NCI-H226 (cell line): ENCODE measurements at regions not wholly inside any gene's neighbourhood (a gene's known extent, or its start where the extent isn't known, plus 50 kb on each side); places are given as distances from the start of the nearest gene placed in this dataset.
A peak's percentile ranks its signal among the peaks of the same experiment; 100 is the strongest.
"Not testable (repeated sequence)": the region's sequence is repeated elsewhere in the genome, so short reads cannot be mapped to it uniquely, and the experiment has no call there.

Source experiments
- DNase-seq: peaks from one replicate; pipeline ENCODE4 v3.0.0-alpha.2; 2015

DNA sequence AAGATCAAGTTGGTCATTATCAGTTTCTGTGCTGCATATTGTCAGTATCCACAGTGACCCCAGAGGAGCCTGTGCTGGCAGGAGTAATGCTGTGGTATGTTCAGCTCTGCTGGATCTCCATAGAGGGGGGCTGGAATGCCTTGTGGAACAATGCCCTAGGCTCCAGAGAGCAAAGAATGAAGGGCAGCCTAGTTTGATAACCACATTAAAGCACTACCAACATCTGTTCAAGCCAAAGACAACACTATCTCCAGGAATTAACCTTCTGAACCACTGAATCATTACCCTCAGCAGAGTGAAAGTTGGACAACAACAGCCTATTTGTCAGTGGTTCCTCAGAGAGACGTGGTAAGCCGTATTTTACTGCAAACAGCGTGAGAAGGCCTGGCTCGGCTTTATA is 192.3 kb upstream of the CXorf66 start:
- DNase-seq, result peak; percentile 82

DNA sequence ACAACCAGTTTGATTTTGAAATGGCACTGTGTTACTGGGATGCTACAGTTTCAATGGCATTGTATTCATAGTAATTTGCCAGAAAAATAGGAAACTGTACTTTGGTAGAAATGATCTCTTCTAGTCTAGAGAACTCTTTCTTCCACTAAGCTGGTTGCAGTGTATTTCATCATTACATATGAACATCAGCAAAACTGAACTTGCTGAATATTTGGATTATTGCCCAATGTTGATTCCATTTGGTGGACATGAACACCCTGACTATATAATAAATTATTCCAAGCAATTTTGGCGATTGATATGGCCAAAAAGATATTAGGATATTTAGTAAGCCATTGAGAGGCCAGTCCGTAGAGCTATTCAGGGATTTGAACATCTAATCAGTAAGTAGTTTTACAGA is 191.8 kb upstream of the CXorf66 start:
- DNase-seq, result no peak

DNA sequence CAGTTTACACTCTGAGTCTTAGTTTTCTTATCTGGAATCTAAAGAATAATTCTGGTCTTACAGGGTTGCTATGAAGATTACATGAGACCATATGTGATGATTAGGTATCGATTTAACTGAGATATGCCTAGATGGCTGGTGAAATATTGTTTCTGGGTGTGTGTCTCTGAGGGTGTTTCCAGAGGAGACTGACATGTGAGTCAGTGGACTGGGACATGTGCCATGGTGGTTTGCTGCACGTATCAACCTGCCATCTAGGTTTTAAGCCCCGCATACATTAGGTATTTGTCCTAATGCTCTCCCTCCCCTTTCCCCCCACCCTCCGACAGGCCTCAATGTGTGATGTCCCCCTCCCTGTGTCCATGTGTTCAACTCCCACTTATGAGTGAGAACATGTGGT is 186.0 kb upstream of the CXorf66 start:
- no peak for DNase-seq

DNA sequence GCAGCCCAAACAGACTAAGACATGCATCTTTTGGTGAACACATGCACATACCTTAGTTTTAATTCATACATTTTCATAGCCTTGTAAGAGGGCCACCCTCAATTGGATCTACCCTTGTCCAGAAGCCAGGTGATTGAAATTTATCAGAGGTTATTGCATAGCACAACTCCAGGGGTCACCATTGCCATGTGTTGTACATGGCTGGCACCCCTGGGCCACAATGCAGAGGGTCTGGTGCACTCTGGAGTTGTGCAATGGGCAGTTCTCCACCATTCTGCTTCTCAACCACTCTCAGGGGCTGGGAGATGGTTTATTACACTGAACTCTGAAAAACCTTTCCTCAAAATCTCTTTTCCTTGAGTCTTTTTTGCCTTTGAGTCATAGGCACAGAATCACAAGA is 184.4 kb upstream of the CXorf66 start:
- DNase-seq, result no peak

DNA sequence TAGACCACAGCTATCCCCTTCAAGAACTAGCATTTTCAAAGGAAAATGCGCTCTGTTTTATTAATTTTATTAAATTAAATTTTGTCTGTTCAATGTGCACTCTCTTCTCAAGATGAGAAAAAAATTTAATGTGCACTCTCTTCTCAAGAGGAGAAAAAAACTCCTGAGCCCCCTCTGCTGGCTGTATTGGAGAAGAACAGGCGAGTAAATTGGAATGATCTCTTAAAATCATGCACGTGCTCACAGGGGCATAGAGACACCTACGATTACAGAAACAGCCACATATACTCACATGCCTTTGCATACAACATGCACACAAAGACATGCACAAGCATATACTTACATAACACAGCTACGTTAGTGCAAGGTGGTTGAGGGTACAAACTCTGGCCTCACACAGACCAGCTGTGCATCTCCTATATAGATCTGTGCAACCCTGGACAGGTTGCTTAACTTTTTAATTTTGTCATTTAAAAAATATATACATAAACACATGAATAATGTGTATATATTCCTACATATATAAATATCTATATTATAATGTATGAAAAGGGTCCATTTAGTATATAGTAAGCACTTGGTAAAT is 176.2 kb upstream of the CXorf66 start:
- DNase-seq, result no peak

DNA sequence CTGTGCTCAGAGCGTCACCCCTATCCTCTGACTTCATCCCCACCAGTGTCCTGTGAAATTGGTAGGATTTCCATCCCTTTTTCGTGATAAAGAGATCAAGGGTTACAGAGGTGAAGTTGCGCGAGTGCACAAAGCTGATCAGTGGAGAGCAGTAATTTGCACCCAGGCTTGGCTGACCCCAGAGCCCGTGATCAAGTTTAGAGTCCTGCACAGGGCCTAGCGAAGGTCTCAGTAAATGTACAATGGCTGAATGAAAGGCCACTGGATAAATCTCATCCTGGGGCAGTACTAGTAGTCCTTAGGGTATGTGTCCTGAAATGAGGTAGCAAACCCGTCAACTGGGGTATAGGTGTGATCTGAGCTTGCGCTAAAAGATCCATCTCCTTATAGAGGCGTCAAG is 173.2 kb upstream of the CXorf66 start:
- DNase-seq, result not testable (repeated sequence)

DNA sequence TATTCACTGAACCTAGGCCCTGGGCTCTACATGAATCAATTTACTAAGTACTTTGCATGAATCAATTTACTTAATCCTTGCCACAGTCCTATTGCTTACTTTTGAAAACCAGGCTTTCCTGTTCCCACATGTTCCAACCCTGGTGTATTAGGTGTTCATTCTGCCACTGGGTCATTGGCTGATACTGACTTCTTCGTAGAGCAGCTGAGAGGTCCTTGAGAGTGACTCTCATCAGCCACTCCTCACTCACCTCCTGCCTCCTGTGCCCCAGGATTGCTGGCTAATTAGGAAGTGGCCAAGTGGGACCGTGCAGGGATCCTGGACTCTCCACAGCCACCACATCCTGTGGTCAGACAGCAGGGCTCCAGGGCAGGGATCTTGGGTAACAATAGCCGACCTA is 172.7 kb upstream of the CXorf66 start:
- DNase-seq, result not testable (repeated sequence)

DNA sequence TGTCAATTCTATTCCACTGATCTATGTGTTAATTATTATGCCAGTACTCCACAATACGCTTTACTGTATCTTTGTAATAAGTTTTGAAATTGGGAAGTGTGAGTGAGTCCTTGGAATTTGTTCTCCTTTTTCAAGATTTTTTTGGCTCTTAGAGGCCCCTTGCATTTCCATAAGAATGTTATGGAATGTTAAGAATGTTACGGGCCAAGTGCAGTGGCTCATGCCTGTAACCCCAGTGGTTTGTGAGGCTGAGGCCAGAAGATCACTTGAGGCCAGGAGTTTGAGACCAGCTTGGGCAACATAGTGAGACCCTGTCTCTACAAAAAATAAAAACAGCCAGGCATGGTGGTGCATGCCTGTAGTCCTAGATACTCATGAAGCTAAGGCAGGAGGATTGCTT is 167.6 kb upstream of the CXorf66 start:
- no peak for DNase-seq

DNA sequence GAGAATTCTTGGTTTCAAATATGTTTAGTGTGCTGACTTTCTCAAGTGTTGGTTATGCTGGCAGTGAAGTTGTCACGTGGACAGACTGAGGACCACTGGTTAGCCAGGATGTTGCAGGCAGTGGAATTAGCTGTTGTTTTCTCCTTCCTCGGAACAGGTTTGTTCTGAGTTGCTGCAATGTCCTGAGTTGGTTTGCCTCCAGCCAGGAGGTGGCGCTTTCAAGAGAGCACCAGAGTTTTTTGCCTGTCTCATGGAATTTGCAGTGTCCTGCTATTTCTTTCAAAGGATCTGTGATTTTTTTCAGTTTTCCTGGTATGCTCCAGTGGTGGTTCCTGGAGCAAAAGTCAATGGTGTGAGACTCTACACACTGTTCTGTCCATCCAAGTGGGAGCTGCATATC is 158.1 kb upstream of the CXorf66 start:
- peak; percentile 1 for DNase-seq

DNA sequence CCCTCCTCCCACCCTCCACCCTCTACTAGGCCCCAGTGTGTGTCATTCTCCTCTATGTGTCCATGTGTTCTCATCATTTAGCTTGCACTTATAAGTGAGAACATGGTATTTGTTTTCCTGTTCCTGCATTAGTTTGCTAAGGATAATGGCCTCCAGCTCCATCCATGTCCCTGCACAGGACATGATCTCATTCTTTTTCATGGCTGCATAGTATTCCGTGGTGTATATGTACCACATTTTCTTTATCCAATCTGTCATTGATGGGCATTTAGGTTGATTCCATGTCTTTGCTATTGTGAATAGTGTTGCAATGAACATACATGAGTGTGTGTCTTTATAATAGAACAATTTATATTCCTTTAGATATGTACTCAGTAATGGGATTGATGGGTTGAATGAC is 148.7 kb upstream of the CXorf66 start:
- not testable (repeated sequence) for DNase-seq

DNA sequence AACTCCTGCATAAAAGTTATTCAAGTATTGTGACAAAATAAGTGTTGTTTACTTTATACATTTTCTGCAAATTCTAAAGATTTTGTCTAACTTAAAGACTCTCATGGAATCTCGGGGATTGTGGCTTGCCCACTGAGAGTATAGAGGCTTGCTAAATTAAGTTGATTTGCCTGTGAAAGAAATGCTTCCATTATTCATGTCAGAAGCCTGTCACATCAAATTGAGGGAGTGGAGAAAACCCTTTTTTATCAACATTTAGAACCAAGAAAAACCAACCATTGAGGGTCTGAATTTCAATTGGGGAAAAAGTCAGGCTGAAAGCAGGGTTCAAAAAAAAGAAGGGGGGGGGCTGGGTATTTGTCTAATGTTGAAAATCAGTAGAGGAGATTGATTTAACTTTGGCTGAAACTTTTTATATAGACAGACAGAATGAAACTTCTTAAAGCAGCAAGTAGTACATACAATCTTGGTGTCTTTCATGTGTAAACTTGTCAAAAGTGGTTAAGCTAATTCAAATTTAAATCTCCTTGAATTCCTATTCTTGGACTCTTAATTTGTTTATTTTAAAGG is 144.8 kb upstream of the CXorf66 start:
- DNase-seq, result no peak

DNA sequence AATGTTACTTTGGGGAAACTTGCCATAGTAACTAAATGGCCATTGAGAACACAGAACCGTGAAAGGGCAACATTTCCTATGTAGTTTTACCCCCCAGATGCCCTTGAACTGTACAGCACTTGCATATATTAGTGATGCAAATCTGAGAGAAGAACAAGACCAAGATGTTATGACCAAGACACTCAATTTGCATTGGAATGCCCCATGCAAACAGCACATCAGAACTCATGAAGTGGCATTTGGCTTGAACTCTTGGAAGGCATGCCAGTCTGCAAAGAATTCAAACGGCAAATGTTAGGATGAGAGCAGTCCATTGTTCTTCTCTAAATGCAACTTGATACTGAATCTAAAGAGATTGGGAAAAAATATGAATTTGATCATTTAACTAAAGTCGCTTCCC is 139.4 kb upstream of the CXorf66 start:
- no peak for DNase-seq

DNA sequence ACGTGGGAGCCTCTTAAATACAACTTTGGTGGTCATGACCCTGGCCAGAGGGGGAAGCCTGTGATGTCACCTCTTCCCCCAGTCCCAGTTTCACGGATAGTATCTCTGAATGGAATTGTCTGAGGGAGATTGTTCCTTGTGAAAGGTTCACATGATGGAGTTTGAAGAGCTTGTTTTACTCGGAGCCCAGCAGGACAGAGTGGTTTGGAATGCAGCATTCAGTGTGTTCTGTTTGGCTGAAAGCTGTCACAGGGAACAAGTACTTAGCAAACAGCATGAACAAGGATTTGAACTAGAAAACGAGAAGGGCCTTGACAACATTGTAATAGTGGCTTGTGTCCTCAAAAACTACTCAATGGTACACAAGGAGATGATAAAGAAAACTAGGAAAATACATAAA is 133.9 kb upstream of the CXorf66 start:
- DNase-seq, result no peak

DNA sequence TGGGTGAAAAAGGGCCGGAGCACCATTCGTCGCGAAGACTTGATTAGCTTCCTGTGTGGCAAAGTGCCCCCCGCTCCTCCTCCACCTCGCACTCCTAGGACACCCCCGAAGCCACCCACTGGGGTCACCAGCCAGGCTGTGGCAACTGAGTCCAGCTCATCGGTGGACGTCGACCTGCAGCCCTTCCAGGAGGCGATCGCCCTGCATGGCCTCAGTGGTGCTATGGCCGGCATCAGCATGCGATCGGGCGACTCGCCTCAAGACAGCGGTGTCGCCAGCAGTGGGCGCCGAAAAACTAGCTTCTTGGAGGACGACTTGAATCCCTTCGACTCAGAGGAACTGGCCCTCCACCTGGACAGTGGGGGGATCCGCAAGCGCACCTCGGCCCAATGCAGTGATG is 126.8 kb upstream of the CXorf66 start:
- no peak for DNase-seq

DNA sequence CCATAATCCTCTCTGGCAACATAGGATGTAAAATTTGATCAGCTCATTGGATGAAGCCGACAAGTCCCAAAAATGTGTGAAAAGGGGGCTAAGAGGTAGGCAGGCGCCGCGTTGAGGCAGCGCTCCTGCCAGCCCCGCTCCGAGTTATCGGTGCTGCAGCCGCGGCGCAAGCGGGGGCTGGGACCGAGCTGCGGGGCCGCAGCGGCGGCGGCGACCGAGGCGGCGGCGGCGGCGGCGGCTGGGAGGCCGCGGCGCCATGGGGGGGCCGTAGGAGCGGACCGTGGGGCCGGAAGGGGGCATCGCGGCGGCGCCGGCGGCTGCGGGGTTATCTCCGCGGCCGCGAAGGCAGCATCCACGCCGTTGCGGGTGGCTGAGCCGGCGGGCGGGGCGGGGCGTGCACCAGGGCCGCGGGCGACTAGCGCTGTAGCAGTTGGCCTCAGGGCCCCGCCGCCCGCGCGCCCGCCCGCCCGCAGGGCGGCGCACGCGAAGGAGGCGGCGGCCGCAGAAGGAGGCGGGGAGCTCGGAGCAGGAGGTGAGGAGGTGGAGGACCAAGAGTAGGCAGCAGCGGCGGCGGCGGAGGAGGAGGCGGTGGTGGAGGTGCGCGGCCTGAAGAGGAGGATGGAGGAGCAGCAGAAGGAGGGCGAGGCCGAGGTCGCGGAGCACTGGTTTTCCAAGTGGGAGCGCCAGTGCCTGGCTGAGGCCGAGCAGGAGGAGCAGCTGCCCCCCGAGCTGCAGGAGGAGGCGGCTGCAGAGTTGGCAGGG is 126.0 kb upstream of the CXorf66 start:
- DNase-seq, result no peak

DNA sequence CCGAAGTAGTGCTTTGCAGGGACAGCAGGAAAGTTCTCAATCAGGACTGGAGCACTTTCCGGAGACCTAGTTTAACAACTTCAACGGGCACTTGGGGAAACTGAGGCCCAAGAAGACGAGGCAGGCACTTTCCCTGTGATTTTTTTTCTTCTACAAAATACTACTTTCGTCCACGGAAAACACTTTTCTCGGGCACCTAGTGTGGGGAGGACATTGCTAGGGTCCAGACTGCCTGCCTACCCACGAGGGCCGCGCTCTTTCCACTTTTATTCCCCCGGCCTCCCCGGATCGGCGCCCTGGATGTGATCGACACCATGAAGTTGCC is 125.4 kb upstream of the CXorf66 start:
- no peak for DNase-seq

DNA sequence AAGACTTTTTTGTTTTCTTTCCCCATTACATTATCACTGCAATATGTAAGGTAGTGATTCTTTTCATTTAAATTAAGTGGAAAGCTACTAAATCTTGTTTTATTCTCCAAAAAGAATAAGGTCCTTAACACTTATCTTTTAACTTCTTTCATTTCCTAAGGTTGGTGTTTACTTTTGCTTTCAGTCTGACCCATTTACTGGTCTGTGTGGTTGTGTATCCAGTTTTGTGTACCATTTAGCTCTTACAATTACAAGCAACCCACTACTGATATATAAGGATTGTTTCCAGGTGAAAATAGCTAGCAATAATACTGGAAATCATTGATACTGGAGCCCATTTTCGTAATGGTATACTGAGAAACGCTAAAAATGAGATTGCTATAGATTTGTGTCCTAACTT is 123.1 kb upstream of the CXorf66 start:
- DNase-seq, result no peak

DNA sequence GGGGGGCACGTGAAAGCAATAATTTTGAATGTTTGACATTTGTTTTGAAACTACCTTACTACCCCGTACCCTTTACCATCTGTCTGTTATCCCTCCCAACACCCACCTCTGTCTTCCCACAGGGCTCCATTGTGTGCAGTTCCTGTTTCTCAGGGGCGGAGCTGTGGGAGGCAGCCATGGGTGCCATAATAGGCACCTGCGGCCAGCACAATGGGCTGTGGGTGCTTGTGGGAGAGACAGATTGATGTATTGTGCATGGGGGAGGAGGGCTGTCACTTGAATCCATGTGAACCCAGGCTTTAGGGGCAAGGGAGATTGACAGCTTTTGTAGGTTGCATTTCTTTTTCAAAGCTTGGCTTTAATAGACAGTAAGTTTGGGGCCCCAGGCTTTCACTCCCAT is 122.6 kb upstream of the CXorf66 start:
- no peak for DNase-seq

DNA sequence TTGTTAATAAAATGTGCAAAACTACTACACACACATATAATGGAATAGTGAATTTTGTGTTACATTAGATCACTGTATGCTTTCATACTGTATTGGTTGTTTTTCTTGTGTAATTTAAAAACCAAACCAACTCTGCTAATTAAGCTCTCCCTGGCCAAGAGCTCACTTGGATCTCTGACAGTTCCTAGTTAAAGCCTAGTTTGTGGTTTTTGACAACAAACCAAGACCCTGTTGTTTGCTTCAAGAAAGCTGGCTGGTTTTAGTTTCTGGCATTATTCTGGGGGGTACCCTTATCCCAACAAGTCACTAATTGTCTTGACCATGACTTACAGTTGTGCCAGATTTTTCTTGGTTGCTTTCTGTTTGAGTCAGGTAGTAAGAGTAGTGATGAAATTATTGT is 121.4 kb upstream of the CXorf66 start:
- no peak for DNase-seq

DNA sequence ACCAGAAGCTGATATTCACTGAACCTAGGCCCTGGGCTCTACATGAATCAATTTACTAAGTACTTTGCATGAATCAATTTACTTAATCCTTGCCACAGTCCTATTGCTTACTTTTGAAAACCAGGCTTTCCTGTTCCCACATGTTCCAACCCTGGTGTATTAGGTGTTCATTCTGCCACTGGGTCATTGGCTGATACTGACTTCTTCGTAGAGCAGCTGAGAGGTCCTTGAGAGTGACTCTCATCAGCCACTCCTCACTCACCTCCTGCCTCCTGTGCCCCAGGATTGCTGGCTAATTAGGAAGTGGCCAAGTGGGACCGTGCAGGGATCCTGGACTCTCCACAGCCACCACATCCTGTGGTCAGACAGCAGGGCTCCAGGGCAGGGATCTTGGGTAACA is 109.5 kb upstream of the CXorf66 start:
- not testable (repeated sequence) for DNase-seq

DNA sequence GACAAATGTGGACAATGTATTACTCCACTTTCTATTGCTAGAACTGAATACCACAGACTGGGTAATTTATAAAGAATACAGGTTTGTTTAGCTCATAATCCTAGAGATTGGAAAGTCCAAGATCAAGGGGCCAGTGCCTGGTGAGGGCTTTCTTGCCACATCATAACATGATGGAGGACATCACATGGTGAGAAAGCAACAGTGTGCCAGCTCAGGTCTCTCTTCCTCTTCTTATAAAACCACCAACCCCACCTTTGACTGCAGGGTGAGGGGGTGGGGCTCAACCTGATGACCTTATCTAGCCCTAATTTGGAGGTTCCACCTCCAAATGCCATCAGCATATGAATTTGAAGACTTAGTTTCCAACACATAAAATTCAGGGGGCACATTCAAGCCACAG is 105.7 kb upstream of the CXorf66 start:
- no peak for DNase-seq

DNA sequence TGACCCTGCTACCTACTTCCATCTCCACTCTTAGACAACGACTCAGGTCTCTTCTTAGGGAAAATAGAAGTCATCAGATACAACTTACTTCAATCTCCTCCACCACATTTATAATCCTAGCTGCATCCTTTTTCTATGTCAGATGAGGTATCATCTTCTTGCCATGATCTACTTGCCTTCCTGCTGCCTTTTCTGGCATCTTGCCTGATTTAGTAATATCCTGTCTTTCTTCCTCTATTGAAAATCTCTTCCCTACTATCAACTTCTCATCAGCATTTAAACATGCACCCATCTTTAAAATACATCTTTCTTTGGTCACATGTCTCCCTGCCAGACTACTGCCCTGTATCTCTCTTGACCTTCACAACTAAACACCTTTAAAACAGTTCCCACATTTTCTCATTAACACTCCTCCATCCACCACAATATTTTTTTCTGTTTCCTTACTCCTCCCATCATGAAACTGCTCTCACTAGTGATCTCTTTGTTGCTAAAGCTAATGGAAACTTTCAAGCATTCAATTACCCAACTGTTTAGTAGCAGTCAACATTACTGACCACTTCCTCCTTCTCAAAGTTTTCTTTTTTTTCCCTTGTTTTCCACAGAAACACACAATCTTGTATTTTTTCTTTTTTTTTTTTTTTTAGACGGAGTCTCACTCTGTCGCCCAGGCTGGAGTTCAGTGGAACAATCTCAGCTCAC is 100.8 kb upstream of the CXorf66 start:
- DNase-seq, result no peak

DNA sequence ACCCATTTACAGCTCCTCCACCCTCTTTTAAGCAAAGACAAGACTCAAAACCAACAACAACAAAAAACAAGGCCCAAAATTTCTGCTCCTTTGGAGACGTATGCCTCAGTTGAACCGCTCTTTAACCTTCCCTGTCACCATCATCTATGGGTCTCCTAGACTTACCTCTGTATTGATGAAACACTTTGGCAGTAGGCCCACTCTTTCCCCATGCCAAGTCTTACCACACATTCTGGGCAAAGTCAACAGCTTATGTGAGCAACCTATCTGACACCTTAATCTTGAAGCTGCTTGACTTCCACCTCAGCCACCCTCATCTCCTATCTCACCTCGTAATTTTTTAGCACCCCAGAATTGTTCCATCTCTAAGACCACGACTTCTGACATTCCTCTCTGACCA is 99.7 kb upstream of the CXorf66 start:
- no peak for DNase-seq

DNA sequence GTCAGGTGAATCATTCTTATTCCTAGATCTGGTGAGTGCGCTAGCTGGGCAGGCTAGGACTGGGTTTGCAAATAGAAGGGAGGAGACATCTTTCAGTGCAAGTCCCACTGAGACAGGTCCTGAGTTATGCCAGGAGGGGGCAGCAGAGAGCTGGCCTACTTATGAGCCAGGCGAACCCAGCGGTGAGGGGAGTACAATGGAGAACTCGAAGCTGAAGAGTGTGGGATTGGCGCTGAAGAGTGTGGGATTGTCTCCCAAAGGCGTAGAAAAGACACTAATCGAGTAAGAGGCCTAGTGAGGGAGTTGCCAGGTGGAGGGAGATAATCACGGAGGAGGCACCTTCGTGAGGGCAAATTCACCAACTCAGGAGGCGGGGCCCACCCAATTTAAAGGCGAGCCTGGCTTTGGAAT is 91.7 kb upstream of the CXorf66 start:
- peak; percentile 20 for DNase-seq
